ENCODE measurements at regions not wholly inside any gene's neighbourhood (a gene's known extent, or its start where the extent isn't known, plus 50 kb on each side); places are given as distances from the start of the nearest gene placed in this dataset.

GRCh38 chr12:34376133-34376799 lies 354.0 kb downstream of the ALG10 start:
- no peak overlapping the region for H3K27ac ChIP-seq (ENCODE audit: control insufficient read depth, insufficient read depth)
- in situ Hi-C loops (cut with MboI): loop anchor here (25.0 kb wide), 1 partner anchor 89 kb away; no protein-coding TSS in a partner anchor
- ChIA-PET POLR2A (no interaction called here), CTCF (no interaction called here), SMC1A (ENCODE audit: uncharacterized antibody, unreplicated experiment) (no interaction called here), RAD21 (ENCODE audit: unreplicated experiment) (no interaction called here)
- H4K20me1 ChIP-seq (ENCODE audit: control insufficient read depth, insufficient read depth): no peaks in the 10 kb centered on the region
- DNase-seq (ENCODE audit: low read depth, low spot score) (no peak), ATAC-seq (no peak), FAIRE-seq (no peak)
- no peak overlapping the region for H2AFZ ChIP-seq (ENCODE audit: control insufficient read depth, low read depth, low read length)
- H3K27me3 ChIP-seq (replicated peaks in 1 of 2; ENCODE audit: control insufficient read depth in 2 of 2, insufficient read depth in 2 of 2, low read length in 1 of 2): no peaks in the 10 kb centered on the region
- no peak overlapping the region for H3K4me2 ChIP-seq (ENCODE audit: control insufficient read depth, insufficient read depth)
- intact Hi-C loops (cut with micrococcal nuclease; ENCODE audit: unreplicated experiment): no loop called here
- H3K9me3 ChIP-seq (replicated peaks; ENCODE audit: control insufficient read depth, insufficient read depth, low read length): peaks cover 2% of the 10 kb centered on the region; the same call in 1 of the 3 replicates
- WGBS (ENCODE audit: insufficient coverage, insufficient replicate concordance, low lambda C conversion rate, missing lambda C conversion rate): 37% methylated on average over 21 of the region's 28 CpGs
- H3K36me3 ChIP-seq (ENCODE audit: control insufficient read depth in 2 of 2, insufficient read depth in 2 of 2, low read length in 1 of 2): no peaks in the 10 kb centered on the region
- H3K9ac ChIP-seq (ENCODE audit: control insufficient read depth, insufficient read depth, low read length): no peak overlapping the region
- H3K4me3 ChIP-seq: no peak overlapping the region
- no peaks in the 10 kb centered on the region for H3K79me2 ChIP-seq (ENCODE audit: control insufficient read depth, insufficient read depth, low read length)
- BruUV-seq (replicated peaks): no TSS peak
- H3K4me1 ChIP-seq (ENCODE audit: control insufficient read depth, insufficient read depth, low read length): no peaks in the 10 kb centered on the region
- TF ChIP-seq POLR2AphosphoS2 (IDR thresholded peaks at IDR 0.05; ENCODE audit: low read depth, low read length) (no peak), NRF1 (conservative IDR thresholded peaks at IDR 0.05; ENCODE audit: low read depth, low read length) (no peak), ZZZ3 (IDR thresholded peaks at IDR 0.05; ENCODE audit: control insufficient read depth, insufficient read length, low read depth) (no peak), REST (IDR thresholded peaks at IDR 0.05; ENCODE audit: low read depth, low read length) (no peak), SRF (IDR thresholded peaks at IDR 0.05; ENCODE audit: low read depth in 2 of 2, low read length in 2 of 2) (no peak), HSF1 (IDR thresholded peaks at IDR 0.05; ENCODE audit: low read depth, low read length) (no peak), CEBPZ (IDR thresholded peaks at IDR 0.05; ENCODE audit: low read depth, low read length) (no peak), HDAC6 (IDR thresholded peaks at IDR 0.05; ENCODE audit: unreplicated experiment) (no peak), ZNF207 (IDR thresholded peaks at IDR 0.05; ENCODE audit: borderline replicate concordance) (no peak), FOXM1 (IDR thresholded peaks at IDR 0.05; ENCODE audit: low read depth, low read length) (no peak), SUZ12 (IDR thresholded peaks at IDR 0.05; ENCODE audit: unreplicated experiment) (no peak), HDAC2 (IDR thresholded peaks at IDR 0.05) (no peak), CBFB (IDR thresholded peaks at IDR 0.05; ENCODE audit: low read depth) (no peak), DPF2 (IDR thresholded peaks at IDR 0.05) (no peak), ZNF384 (IDR thresholded peaks at IDR 0.05; ENCODE audit: borderline replicate concordance, low read depth, low read length) (no peak), MEF2A (IDR thresholded peaks at IDR 0.05; ENCODE audit: insufficient read depth, low read depth, low read length) (no peak)
